IMR-90 (cell line): ENCODE measurements at regions not wholly inside any gene's neighbourhood (a gene's known extent, or its start where the extent isn't known, plus 50 kb on each side); places are given as distances from the start of the nearest gene placed in this dataset.

ENCODE experiments used
- ATAC-seq: fragments of 200-7000 bp; cut with Tn5 transposase; 2 replicates; pipeline ENCODE4 v1.9.1; 2020; ENCODE audit warnings: low read depth, mild to moderate bottlenecking, moderate library complexity
- BruUV-seq: library from RNA; stranded (reverse); fragments of 400-500 nt; replicated peaks from 2 replicates; lab custom pipeline; 2021; lab: Mats Ljungman, UMichigan
- CTCF ChIA-PET: fragments of 300-600 bp; formaldehyde crosslinking; extraction: SDS; loops from one replicate; lab custom pipeline; 2021; ENCODE audit warnings: antibody characterized with exemption; lab: Yijun Ruan, JAX
- POLR2A ChIA-PET: fragments of 300-600 bp; sonication (Branson Sonifier 250); formaldehyde crosslinking; loops from one replicate; lab custom pipeline; 2022; ENCODE audit warnings: antibody characterized with exemption; ENCODE audit not compliant: unreplicated experiment; lab: Charles Lee
- DNase-seq: peaks from one replicate; pipeline ENCODE4 v3.0.0; 2013
- H2AFZ ChIP-seq: replicated peaks from 2 replicates; pipeline ENCODE3; 2013; ENCODE audit warnings: low read length, mild to moderate bottlenecking; ENCODE audit not compliant: poor library complexity
- H2AK5ac ChIP-seq: 2 replicates; pipeline ENCODE4 v1.6.1; 2013; ENCODE audit warnings: low read depth, low read length, inconsistent platforms
- H2AK9ac ChIP-seq: replicated peaks from 2 replicates; pipeline ENCODE3; 2013; ENCODE audit warnings: mild to moderate bottlenecking, low read depth, low read length, moderate library complexity; ENCODE audit not compliant: poor library complexity
- H2BK120ac ChIP-seq: 2 replicates; pipeline ENCODE4 v1.6.1; 2013; ENCODE audit warnings: low read depth, low read length, inconsistent platforms
- H2BK15ac ChIP-seq: 3 replicates; pipeline ENCODE4 v1.6.1; 2013; ENCODE audit warnings: low read depth, low read length, inconsistent platforms
- H2BK20ac ChIP-seq: 2 replicates; pipeline ENCODE4 v1.6.1; 2013; ENCODE audit warnings: low read depth, mild to moderate bottlenecking, inconsistent platforms, low read length, moderate library complexity
- H2BK5ac ChIP-seq: 2 replicates; pipeline ENCODE4 v1.6.1; 2013; ENCODE audit warnings: mild to moderate bottlenecking, low read depth, low read length, inconsistent platforms; ENCODE audit not compliant: poor library complexity, severe bottlenecking
- H3K14ac ChIP-seq: replicated peaks from 2 replicates; pipeline ENCODE4 v1.6.1; 2013; ENCODE audit warnings: low read depth, low read length, inconsistent platforms
- H3K18ac ChIP-seq: 2 replicates; pipeline ENCODE4 v1.6.1; 2013; ENCODE audit warnings: low read depth, low read length, control low read depth
- H3K23ac ChIP-seq: 2 replicates; pipeline ENCODE4 v1.6.1; 2013; ENCODE audit warnings: low read depth, low read length, inconsistent platforms
- H3K27ac ChIP-seq: 2 replicates; pipeline ENCODE4 v1.5.1; 2013; ENCODE audit warnings: mild to moderate bottlenecking, control low read depth, low read length; ENCODE audit not compliant: insufficient read depth
- H3K27me3 ChIP-seq: 2 replicates; pipeline ENCODE4 v1.6.1; 2013; ENCODE audit warnings: low read length; ENCODE audit not compliant: control insufficient read depth, insufficient read depth
- H3K36me3 ChIP-seq: 2 replicates; pipeline ENCODE4 v1.6.1; 2013; ENCODE audit warnings: low read length, mixed read lengths; ENCODE audit not compliant: control insufficient read depth, insufficient read depth
- H3K4ac ChIP-seq: 2 replicates; pipeline ENCODE4 v1.6.1; 2013; ENCODE audit warnings: low read depth, low read length, inconsistent platforms
- H3K4me1 ChIP-seq: 2 replicates; pipeline ENCODE4 v1.6.1; 2013; ENCODE audit warnings: low read length, mixed read lengths; ENCODE audit not compliant: control insufficient read depth, insufficient read depth
- H3K4me2 ChIP-seq: 2 replicates; pipeline ENCODE4 v1.6.1; 2013; ENCODE audit warnings: low read depth, mild to moderate bottlenecking, control low read depth, low read length, moderate library complexity
- H3K4me3 ChIP-seq: 2 replicates; pipeline ENCODE4 v1.5.1; 2013; ENCODE audit warnings: low read depth, mild to moderate bottlenecking, control low read depth, low read length, moderate library complexity; ENCODE audit not compliant: insufficient read depth
- H3K56ac ChIP-seq: 2 replicates; pipeline ENCODE4 v1.6.1; 2013; ENCODE audit warnings: low read length, inconsistent platforms; ENCODE audit not compliant: insufficient read depth; ENCODE audit errors: extremely low read depth
- H3K79me1 ChIP-seq, 2 experiments: 2 replicates each; pipeline ENCODE4 v1.6.1; 2013; ENCODE audit warnings: low read length in 2 of 2, inconsistent platforms in 1 of 2, low read depth in 1 of 2
- H3K9ac ChIP-seq: 2 replicates; pipeline ENCODE4 v1.6.1; 2013; ENCODE audit warnings: low read depth, low read length, control low read depth
- H3K9me1 ChIP-seq: 2 replicates; pipeline ENCODE4 v1.6.1; 2013; ENCODE audit warnings: low read length, inconsistent platforms; ENCODE audit not compliant: insufficient read depth
- H3K9me3 ChIP-seq: 2 replicates; pipeline ENCODE4 v1.6.1; 2013; ENCODE audit warnings: low read length; ENCODE audit not compliant: control insufficient read depth, insufficient read depth
- H4K20me1 ChIP-seq: 2 replicates; pipeline ENCODE4 v1.6.1; 2013; ENCODE audit warnings: low read length, inconsistent platforms; ENCODE audit not compliant: insufficient read depth
- H4K5ac ChIP-seq: 2 replicates; pipeline ENCODE4 v1.6.1; 2013; ENCODE audit warnings: mild to moderate bottlenecking, low read depth, low read length, control low read depth
- H4K8ac ChIP-seq, 2 experiments: 2 replicates each; pipeline ENCODE4 v1.6.1; 2013; ENCODE audit warnings: low read depth in 2 of 2, low read length in 2 of 2, control low read depth in 1 of 2, inconsistent platforms in 1 of 2
- H4K91ac ChIP-seq: 2 replicates; pipeline ENCODE4 v1.6.1; 2013; ENCODE audit warnings: low read depth, low read length, inconsistent platforms; ENCODE audit not compliant: insufficient read depth
- BHLHE40 ChIP-seq: fragments of 150-350 bp; IDR thresholded peaks from 2 replicates; pipeline ENCODE4 v1.6.1; 2016; ENCODE audit warnings: mild to moderate bottlenecking, low read depth, low read length
- CEBPB ChIP-seq: IDR thresholded peaks from 2 replicates; pipeline ENCODE4 v1.6.1; 2012; ENCODE audit warnings: low read depth, low read length, improper control_type of control experiment
- CHD1 ChIP-seq: IDR thresholded peaks from 2 replicates; pipeline ENCODE4 v1.6.1; 2012; ENCODE audit warnings: low read depth, low read length, improper control_type of control experiment
- FOS ChIP-seq: fragments of 150-350 bp; IDR thresholded peaks from 2 replicates; pipeline ENCODE4 v1.6.1; 2016; ENCODE audit warnings: low read depth, low read length
- MAFK ChIP-seq: IDR thresholded peaks from 2 replicates; pipeline ENCODE4 v1.6.1; 2012; ENCODE audit warnings: low read depth, low read length, improper control_type of control experiment
- MAZ ChIP-seq: IDR thresholded peaks from 2 replicates; pipeline ENCODE4 v1.6.1; 2012; ENCODE audit warnings: low read depth, mild to moderate bottlenecking, low read length, improper control_type of control experiment, moderate library complexity, borderline replicate concordance
- MXI1 ChIP-seq: IDR thresholded peaks from 2 replicates; pipeline ENCODE4 v1.6.1; 2012; ENCODE audit warnings: low read depth, mild to moderate bottlenecking, low read length, moderate library complexity, borderline replicate concordance
- NFE2L2 ChIP-seq: fragments of 150-350 bp; IDR thresholded peaks from 2 replicates; pipeline ENCODE4 v1.6.1; 2016; ENCODE audit warnings: low read depth, mild to moderate bottlenecking, low read length
- RAD21 ChIP-seq: IDR thresholded peaks from 2 replicates; pipeline ENCODE4 v1.6.1; 2012; ENCODE audit warnings: low read length, improper control_type of control experiment
- RCOR1 ChIP-seq: IDR thresholded peaks from 2 replicates; pipeline ENCODE4 v1.6.1; 2012; ENCODE audit warnings: mild to moderate bottlenecking, low read length, improper control_type of control experiment; ENCODE audit not compliant: insufficient replicate concordance
- RFX5 ChIP-seq: IDR thresholded peaks from 2 replicates; pipeline ENCODE4 v1.8.0; 2012; ENCODE audit warnings: low read depth, mild to moderate bottlenecking, low read length, moderate library complexity
- SMC3 ChIP-seq: fragments of 150-350 bp; IDR thresholded peaks from 2 replicates; pipeline ENCODE4 v1.6.1; 2016; ENCODE audit warnings: low read depth, mild to moderate bottlenecking, antibody characterized with exemption, low read length, moderate library complexity
- WGBS, 2 experiments: methylation state at CpG; one replicate each; pipeline versions ENCODE4 v1.1.5 to v1.1.7; 2013; ENCODE audit warnings: missing lambda C conversion rate in 2 of 2; ENCODE audit not compliant: insufficient read length in 1 of 2; ENCODE audit errors: extremely low coverage in 2 of 2; 5-methylcytosine and 5-hydroxymethylcytosine counted together
- dilution Hi-C: fragments of 300-500 bp; cut with HindIII; formaldehyde crosslinking; loops from one replicate; pipeline ENCODE4 v1.14.3; 2018; ENCODE audit warnings: low sequenced_read_pairs; ENCODE audit not compliant: unreplicated experiment
- in situ Hi-C: fragments of 300-500 bp; cut with MboI; formaldehyde crosslinking; loops from 3 replicates; pipeline ENCODE4 v1.14.3; 2019; ENCODE audit warnings: low sequenced_read_pairs, inconsistent platforms, mixed read lengths
- intact Hi-C: fragments of 100-400 bp; cut with micrococcal nuclease; formaldehyde crosslinking; loops from 2 replicates; pipeline ENCODE4 v1.10.0; 2022
- TF ChIP-seq, protein P1 (sequence below): fragments of 150-350 bp; IDR thresholded peaks from 2 replicates; pipeline ENCODE4 v1.6.1; 2017; ENCODE audit warnings: mild to moderate bottlenecking, antibody characterized with exemption, low read length, low read depth
- TF ChIP-seq, protein P2 (sequence below): conservative IDR thresholded peaks from 2 replicates; pipeline ENCODE4 v1.5.1; 2012; ENCODE audit warnings: mild to moderate bottlenecking, low read depth, low read length, improper control_type of control experiment
- TF ChIP-seq, protein P3 (sequence below): fragments of 150-350 bp; IDR thresholded peaks from 2 replicates; pipeline ENCODE4 v1.6.1; 2016; ENCODE audit warnings: low read depth, mild to moderate bottlenecking, low read length, moderate library complexity, borderline replicate concordance

GRCh38 chr14:85214471-85214870 is 315.5 kb upstream of the FLRT2 start:
- no TSS peak for BruUV-seq
- H3K4ac ChIP-seq: no peak overlapping the region
- H3K9me1 ChIP-seq: no peaks in the 10 kb centered on the region
- H3K9ac ChIP-seq: no peak overlapping the region
- no peak overlapping the region for H2AFZ ChIP-seq
- H2BK5ac ChIP-seq: no peak overlapping the region
- no CpG with 5 or more reads among the region's 4 CpGs for WGBS, 2 experiments
- dilution Hi-C loops: no loop called here
- no peak overlapping the region for H3K27ac ChIP-seq
- no peak overlapping the region for H3K18ac ChIP-seq
- H3K9me3 ChIP-seq: no peaks in the 10 kb centered on the region
- DNase-seq (peak; percentile 28), ATAC-seq (no peak)
- H3K36me3 ChIP-seq: no peaks in the 10 kb centered on the region
- in situ Hi-C loops: no loop called here
- H4K91ac ChIP-seq: no peak overlapping the region
- H3K56ac ChIP-seq: no peak overlapping the region
- CTCF ChIA-PET: no interaction called here
- intact Hi-C loops: no loop called here
- H2BK20ac ChIP-seq: no peak overlapping the region
- no peak overlapping the region for H4K8ac ChIP-seq
- H2AK5ac ChIP-seq: no peak overlapping the region
- no peak overlapping the region for H4K5ac ChIP-seq
- no peak overlapping the region for H3K4me2 ChIP-seq
- POLR2A ChIA-PET: no interaction called here
- TF ChIP-seq SMC3 (no peak), FOS (no peak), CHD1 (no peak), BHLHE40 (no peak), RFX5 (no peak), RAD21 (no peak), CEBPB (no peak), MAZ (no peak), NFE2L2 (no peak), RCOR1 (no peak), MAFK (no peak), MXI1 (no peak)
- TF ChIP-seq, protein P1, sequence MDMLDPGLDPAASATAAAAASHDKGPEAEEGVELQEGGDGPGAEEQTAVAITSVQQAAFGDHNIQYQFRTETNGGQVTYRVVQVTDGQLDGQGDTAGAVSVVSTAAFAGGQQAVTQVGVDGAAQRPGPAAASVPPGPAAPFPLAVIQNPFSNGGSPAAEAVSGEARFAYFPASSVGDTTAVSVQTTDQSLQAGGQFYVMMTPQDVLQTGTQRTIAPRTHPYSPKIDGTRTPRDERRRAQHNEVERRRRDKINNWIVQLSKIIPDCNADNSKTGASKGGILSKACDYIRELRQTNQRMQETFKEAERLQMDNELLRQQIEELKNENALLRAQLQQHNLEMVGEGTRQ: no peak
- TF ChIP-seq, protein P2, sequence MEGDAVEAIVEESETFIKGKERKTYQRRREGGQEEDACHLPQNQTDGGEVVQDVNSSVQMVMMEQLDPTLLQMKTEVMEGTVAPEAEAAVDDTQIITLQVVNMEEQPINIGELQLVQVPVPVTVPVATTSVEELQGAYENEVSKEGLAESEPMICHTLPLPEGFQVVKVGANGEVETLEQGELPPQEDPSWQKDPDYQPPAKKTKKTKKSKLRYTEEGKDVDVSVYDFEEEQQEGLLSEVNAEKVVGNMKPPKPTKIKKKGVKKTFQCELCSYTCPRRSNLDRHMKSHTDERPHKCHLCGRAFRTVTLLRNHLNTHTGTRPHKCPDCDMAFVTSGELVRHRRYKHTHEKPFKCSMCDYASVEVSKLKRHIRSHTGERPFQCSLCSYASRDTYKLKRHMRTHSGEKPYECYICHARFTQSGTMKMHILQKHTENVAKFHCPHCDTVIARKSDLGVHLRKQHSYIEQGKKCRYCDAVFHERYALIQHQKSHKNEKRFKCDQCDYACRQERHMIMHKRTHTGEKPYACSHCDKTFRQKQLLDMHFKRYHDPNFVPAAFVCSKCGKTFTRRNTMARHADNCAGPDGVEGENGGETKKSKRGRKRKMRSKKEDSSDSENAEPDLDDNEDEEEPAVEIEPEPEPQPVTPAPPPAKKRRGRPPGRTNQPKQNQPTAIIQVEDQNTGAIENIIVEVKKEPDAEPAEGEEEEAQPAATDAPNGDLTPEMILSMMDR: no peak
- TF ChIP-seq, protein P3, sequence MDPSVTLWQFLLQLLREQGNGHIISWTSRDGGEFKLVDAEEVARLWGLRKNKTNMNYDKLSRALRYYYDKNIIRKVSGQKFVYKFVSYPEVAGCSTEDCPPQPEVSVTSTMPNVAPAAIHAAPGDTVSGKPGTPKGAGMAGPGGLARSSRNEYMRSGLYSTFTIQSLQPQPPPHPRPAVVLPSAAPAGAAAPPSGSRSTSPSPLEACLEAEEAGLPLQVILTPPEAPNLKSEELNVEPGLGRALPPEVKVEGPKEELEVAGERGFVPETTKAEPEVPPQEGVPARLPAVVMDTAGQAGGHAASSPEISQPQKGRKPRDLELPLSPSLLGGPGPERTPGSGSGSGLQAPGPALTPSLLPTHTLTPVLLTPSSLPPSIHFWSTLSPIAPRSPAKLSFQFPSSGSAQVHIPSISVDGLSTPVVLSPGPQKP: no peak
- no peaks in the 10 kb centered on the region for H3K27me3 ChIP-seq
- H3K4me1 ChIP-seq: no peaks in the 10 kb centered on the region
- H4K20me1 ChIP-seq: no peaks in the 10 kb centered on the region
- H2BK15ac ChIP-seq: no peak overlapping the region
- no peak overlapping the region for H3K4me3 ChIP-seq
- no peaks in the 10 kb centered on the region for H3K79me1 ChIP-seq
- no peak overlapping the region for H2BK120ac ChIP-seq
- H3K14ac ChIP-seq: no peak overlapping the region
- H3K23ac ChIP-seq: no peak overlapping the region
- no peak overlapping the region for H2AK9ac ChIP-seq
